ENCODE measurements at regions not wholly inside any gene's neighbourhood (a gene's known extent, or its start where the extent isn't known, plus 50 kb on each side); places are given as distances from the start of the nearest gene placed in this dataset.

- TF ChIP-seq POLR2AphosphoS5 (IDR thresholded peaks at IDR 0.05) (no peak), POLR2A (IDR thresholded peaks at IDR 0.05) (no peak), EP300 (IDR thresholded peaks at IDR 0.05) (no peak), CTCF (IDR thresholded peaks at IDR 0.05) (no peak)
- no peak overlapping the region for H3K27ac ChIP-seq
- H3K27me3 ChIP-seq: peaks cover 4% of the 10 kb centered on the region
- no peak for DNase-seq (ENCODE audit: low spot score in 2 of 2)
- 79% methylated on average over 6 of the region's 6 CpGs for WGBS
- H3K4me3 ChIP-seq: no peak overlapping the region
- no peaks in the 10 kb centered on the region for H3K9me3 ChIP-seq
- H3K4me1 ChIP-seq: no peaks in the 10 kb centered on the region
- no peaks in the 10 kb centered on the region for H3K36me3 ChIP-seq
Observed at GRCh38 chrX:134183665-134184064, 53.3 kb upstream of the CCDC160 start.

- Histone ChIP-seq H3K36me3 (no peaks in the 10 kb centered on the region), H3K4me1 (no peaks in the 10 kb centered on the region), H3K4me3 (no peak overlapping the region), H3K27ac (no peak overlapping the region), H3K27me3 (peaks cover 4% of the 10 kb centered on the region), H3K9me3 (no peaks in the 10 kb centered on the region)
- no peak for TF ChIP-seq POLR2A (IDR thresholded peaks at IDR 0.05)
- TF ChIP-seq POLR2AphosphoS5 (IDR thresholded peaks at IDR 0.05): no peak
- no peak for TF ChIP-seq EP300 (IDR thresholded peaks at IDR 0.05)
- TF ChIP-seq CTCF (IDR thresholded peaks at IDR 0.05): no peak
- DNase-seq (ENCODE audit: low spot score in 2 of 2): no peak
- WGBS: 78% methylated on average over 1 of the region's 1 CpG
Observed at GRCh38 chrX:134184936-134185335, 52.0 kb upstream of the CCDC160 start.

- no peaks in the 10 kb centered on the region for H3K9me3 ChIP-seq
- WGBS: 49% methylated on average over 8 of the region's 8 CpGs
Observed at GRCh38 chrX:134186362-134187121, 50.4 kb upstream of the CCDC160 start.

More at GRCh38 chrX:134186362-134187121, 50.4 kb upstream of the CCDC160 start:
- H3K4me1 ChIP-seq: no peaks in the 10 kb centered on the region
- DNase-seq (ENCODE audit: low spot score in 2 of 2): no peak
- no peak for TF ChIP-seq POLR2AphosphoS5 (IDR thresholded peaks at IDR 0.05)
- no peak for TF ChIP-seq CTCF (IDR thresholded peaks at IDR 0.05)
- TF ChIP-seq POLR2A (IDR thresholded peaks at IDR 0.05): no peak
- TF ChIP-seq EP300 (IDR thresholded peaks at IDR 0.05): no peak
- H3K27ac ChIP-seq: no peak overlapping the region
- H3K27me3 ChIP-seq: peaks cover 4% of the 10 kb centered on the region
- no peak overlapping the region for H3K4me3 ChIP-seq
- no peaks in the 10 kb centered on the region for H3K36me3 ChIP-seq
